ENCODE measurements at regions not wholly inside any gene's neighbourhood (a gene's known extent, or its start where the extent isn't known, plus 50 kb on each side); places are given as distances from the start of the nearest gene placed in this dataset.

- no peak overlapping the region for H3K4me2 ChIP-seq (ENCODE audit: low read depth, low read length)
- H3K27me3 ChIP-seq (ENCODE audit: control insufficient read depth in 1 of 2, insufficient read depth in 2 of 2, low read length in 2 of 2) = no peaks in the 10 kb centered on the region
- CTCF ChIA-PET (ENCODE audit: low intra/inter-chr PET ratio, low total read pairs) = no interaction called here
- intact Hi-C loops (cut with micrococcal nuclease; ENCODE audit: unreplicated experiment) (no loop called here), in situ Hi-C loops (cut with HindIII; ENCODE audit: extremely low pct_ligation_motif_present, low pct_unique_long_range_greater_than_20kb) (no loop called here)
- H3K4me3 ChIP-seq (replicated peaks in 1 of 3; ENCODE audit: insufficient read depth in 1 of 3, low read depth in 2 of 3, low read length in 3 of 3) = no peak overlapping the region
- peaks cover 11% of the 10 kb centered on the region for H3K4me1 ChIP-seq (ENCODE audit: insufficient read depth, low read length)
- FAIRE-seq (no peak), ATAC-seq (no peak), DNase-seq (ENCODE audit: low spot score) (no peak)
- no peaks in the 10 kb centered on the region for H4K20me1 ChIP-seq (ENCODE audit: insufficient read depth, low read length)
- H3K27ac ChIP-seq (ENCODE audit: extremely low read length, insufficient read depth, low read length) = no peak overlapping the region
- H2AFZ ChIP-seq (ENCODE audit: low read length) = no peak overlapping the region
- 0 out of 2 replicates have a peak, but pooled peaks cover 4% of the 10 kb centered on the region for H3K9me3 ChIP-seq (ENCODE audit: low read length)
- H3K79me2 ChIP-seq (ENCODE audit: insufficient read depth, low read length) = no peaks in the 10 kb centered on the region
- H3K9ac ChIP-seq (ENCODE audit: insufficient read depth, low read depth, low read length) = no peak overlapping the region
- POLR2A ChIA-PET = no interaction called here
- WGBS (ENCODE audit: low lambda C conversion rate) = 0% methylated on average over 2 of the region's 2 CpGs
- BruUV-seq (replicated peaks) = no TSS peak
- H3K36me3 ChIP-seq (replicated peaks in 1 of 2; ENCODE audit: control insufficient read depth in 1 of 2, insufficient read depth in 2 of 2, low read length in 2 of 2) = no peaks in the 10 kb centered on the region
- TF ChIP-seq ZBTB26 (CRISPR knock-in tag; IDR thresholded peaks at IDR 0.05; ENCODE audit: borderline replicate concordance) (no peak), ZSCAN22 (CRISPR knock-in tag; IDR thresholded peaks at IDR 0.05) (no peak), ZNF446 (CRISPR knock-in tag; IDR thresholded peaks at IDR 0.05) (no peak), ZFY (CRISPR knock-in tag; IDR thresholded peaks at IDR 0.05) (no peak), SAP130 (CRISPR knock-in tag; IDR thresholded peaks at IDR 0.05; ENCODE audit: low read depth) (no peak), ZNF556 (CRISPR knock-in tag; IDR thresholded peaks at IDR 0.05; ENCODE audit: borderline replicate concordance) (no peak), HOXA9 (CRISPR knock-in tag; IDR thresholded peaks at IDR 0.05; ENCODE audit: borderline replicate concordance) (no peak), ZNF574 (CRISPR knock-in tag; IDR thresholded peaks at IDR 0.05) (no peak), ZNF776 (CRISPR knock-in tag; IDR thresholded peaks at IDR 0.05) (no peak), ARID4A (CRISPR knock-in tag; IDR thresholded peaks at IDR 0.05; ENCODE audit: borderline replicate concordance) (no peak), HDAC2 (CRISPR knock-in tag; IDR thresholded peaks at IDR 0.05) (no peak), HNF1B (CRISPR knock-in tag; IDR thresholded peaks at IDR 0.05) (no peak), FUBP1 (CRISPR knock-in tag; IDR thresholded peaks at IDR 0.05; ENCODE audit: borderline replicate concordance) (no peak)
Observed at GRCh38 chr20:52904837-52905236, 67.3 kb upstream of the TSHZ2 start.
